NCI-H526 (cell line): ENCODE measurements at regions not wholly inside any gene's neighbourhood (a gene's known extent, or its start where the extent isn't known, plus 50 kb on each side); places are given as distances from the start of the nearest gene placed in this dataset.
"Not testable (repeated sequence)": the region's sequence is repeated elsewhere in the genome, so short reads cannot be mapped to it uniquely, and the experiment has no call there.

Experiments
- DNase-seq, 2 experiments: peaks; one replicate each; lab custom pipeline; 2025; lab: John Stamatoyannopoulos, UW

GRCh38 chr9:99479929-99480328, 257.8 kb downstream of the SEC61B start:
- no peak for DNase-seq

- DNase-seq = no peak
Measured at GRCh38 chr9:99485459-99485858, 263.4 kb downstream of the SEC61B start.

- DNase-seq = no peak
Measured at GRCh38 chr9:99486684-99487083, 264.6 kb downstream of the SEC61B start.

GRCh38 chr9:99488131-99489059, 266.3 kb downstream of the SEC61B start:
- DNase-seq = peak in 1 of 2 experiments; percentile 29

- no peak for DNase-seq
Measured at GRCh38 chr9:99489060-99489413, 267.0 kb downstream of the SEC61B start.

GRCh38 chr9:99490729-99491128, 268.6 kb downstream of the SEC61B start:
- DNase-seq = no peak

- no peak for DNase-seq
Measured at GRCh38 chr9:99491408-99492158, 269.5 kb downstream of the SEC61B start.

- no peak for DNase-seq
Measured at GRCh38 chr9:99497641-99498040, 275.6 kb downstream of the SEC61B start.

- not testable (repeated sequence) for DNase-seq
Measured at GRCh38 chr9:99498979-99499378, 276.9 kb downstream of the SEC61B start.

- no peak for DNase-seq
Measured at GRCh38 chr9:99505936-99506335, 283.9 kb downstream of the SEC61B start.

- no peak for DNase-seq
Measured at GRCh38 chr9:99506747-99507348, 284.8 kb downstream of the SEC61B start.

GRCh38 chr9:99509065-99509745, 287.1 kb downstream of the SEC61B start:
- no peak for DNase-seq

- DNase-seq = peak in 1 of 2 experiments; percentile 51
Measured at GRCh38 chr9:99509900-99510535, 287.9 kb downstream of the SEC61B start.

GRCh38 chr9:99511723-99512122, 289.6 kb downstream of the SEC61B start:
- DNase-seq = no peak

GRCh38 chr9:99513441-99514112, 291.5 kb downstream of the SEC61B start:
- no peak for DNase-seq

- DNase-seq = no peak
Measured at GRCh38 chr9:99515093-99515492, 293.0 kb downstream of the SEC61B start.

- no peak for DNase-seq
Measured at GRCh38 chr9:99515895-99516656, 294.0 kb downstream of the SEC61B start.

- no peak for DNase-seq
Measured at GRCh38 chr9:99516657-99517049, 294.6 kb downstream of the SEC61B start.

- no peak for DNase-seq
Measured at GRCh38 chr9:99523838-99524237, 297.8 kb upstream of the NR4A3 start.

- DNase-seq = no peak
Measured at GRCh38 chr9:99531313-99531712, 290.4 kb upstream of the NR4A3 start.
